ENCODE measurements at regions not wholly inside any gene's neighbourhood (a gene's known extent, or its start where the extent isn't known, plus 50 kb on each side); places are given as distances from the start of the nearest gene placed in this dataset.

DNA sequence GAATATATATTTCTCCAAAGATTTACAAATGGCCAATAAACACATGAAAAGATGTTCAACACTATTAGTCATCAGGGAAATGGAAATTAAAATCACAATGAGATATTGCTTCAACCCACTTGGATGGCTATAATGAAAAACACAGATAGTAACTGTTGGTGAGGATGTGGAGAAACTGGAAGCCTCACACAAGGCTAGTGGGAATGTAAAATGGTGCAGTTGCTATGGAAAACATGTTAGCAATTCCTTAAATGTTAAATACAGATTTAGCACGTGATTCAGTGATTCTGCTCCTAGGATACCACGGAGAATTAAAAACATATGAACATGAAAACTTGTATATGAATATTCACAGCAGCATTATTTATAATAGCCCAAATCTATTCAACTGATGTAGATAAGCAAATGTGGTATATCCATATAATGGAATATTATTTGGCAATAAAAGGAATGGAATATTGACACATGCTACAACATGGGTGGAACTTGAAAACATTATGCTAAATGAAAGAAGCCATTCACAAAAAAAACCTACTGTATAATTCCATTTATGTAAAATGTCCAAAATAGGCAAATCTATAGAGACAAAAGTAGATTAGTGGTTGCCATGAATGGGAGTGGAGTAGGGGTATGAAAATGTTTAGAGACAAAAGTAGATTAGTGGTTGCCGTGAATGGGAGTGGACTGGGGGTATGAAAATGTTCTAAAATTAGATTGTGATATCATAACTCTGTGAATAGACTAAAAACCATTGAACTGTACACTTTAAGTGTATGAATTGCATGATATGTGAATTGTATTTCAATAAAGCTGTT, 227.1 kb upstream of the DDHD1 start (continued):
- no peak for TF ChIP-seq NRF1 (IDR thresholded peaks at IDR 0.05; ENCODE audit: low read depth, low read length)
- TF ChIP-seq EGR1 (IDR thresholded peaks at IDR 0.05; ENCODE audit: borderline replicate concordance, low read depth, low read length): no peak
- no peak for TF ChIP-seq JUND (IDR thresholded peaks at IDR 0.05; ENCODE audit: low read length)
- no peak for TF ChIP-seq CBX8 (IDR thresholded peaks at IDR 0.05; ENCODE audit: borderline replicate concordance, low read depth, low read length)
- no peak for TF ChIP-seq SP2 (IDR thresholded peaks at IDR 0.05; ENCODE audit: low read length)
- no peak for TF ChIP-seq SIN3A (conservative IDR thresholded peaks at IDR 0.05 in 1 of 2, IDR thresholded peaks at IDR 0.05 in 1 of 2; ENCODE audit: low read depth in 1 of 2, low read length in 2 of 2)
- no peak for TF ChIP-seq HDAC6 (IDR thresholded peaks at IDR 0.05; ENCODE audit: low read depth, low read length)
- no peak for TF ChIP-seq CREB1 (IDR thresholded peaks at IDR 0.05)

Measured in H1 (cell line).